ACHN (cell line): ENCODE measurements at regions not wholly inside any gene's neighbourhood (a gene's known extent, or its start where the extent isn't known, plus 50 kb on each side); places are given as distances from the start of the nearest gene placed in this dataset.

Experiments
- DNase-seq: peaks from one replicate; pipeline ENCODE4 v3.0.0-alpha.2; 2015
- in situ Hi-C: cut with HindIII; loops from 2 replicates; pipeline ENCODE4 v1.10.0; 2017; ENCODE audit warnings: low sequenced_read_pairs, low pct_ligation_motif_present, low pct_unique_long_range_greater_than_20kb

GRCh38 chr2:236951830-236952475, 133.7 kb upstream of the COPS8 start:
- no peak for DNase-seq
- in situ Hi-C loops = no loop called here

- in situ Hi-C loops = no loop called here
- no peak for DNase-seq
Measured at GRCh38 chr2:236954641-236955040, 131.0 kb upstream of the COPS8 start.

- in situ Hi-C loops = no loop called here
- DNase-seq = no peak
Measured at GRCh38 chr2:236955521-236956030, 130.1 kb upstream of the COPS8 start.

GRCh38 chr2:236956031-236956618, 129.6 kb upstream of the COPS8 start:
- DNase-seq = no peak
- in situ Hi-C loops = no loop called here

- no peak for DNase-seq
- in situ Hi-C loops = no loop called here
Measured at GRCh38 chr2:236956641-236957040, 129.0 kb upstream of the COPS8 start.

- DNase-seq = no peak
- in situ Hi-C loops = no loop called here
Measured at GRCh38 chr2:236959036-236959435, 126.7 kb upstream of the COPS8 start.

GRCh38 chr2:236959876-236960275, 125.8 kb upstream of the COPS8 start:
- no peak for DNase-seq
- in situ Hi-C loops = no loop called here

GRCh38 chr2:236960531-236960930, 125.2 kb upstream of the COPS8 start:
- no peak for DNase-seq
- in situ Hi-C loops = no loop called here

GRCh38 chr2:236962816-236963215, 122.9 kb upstream of the COPS8 start:
- no peak for DNase-seq
- in situ Hi-C loops = no loop called here

- no peak for DNase-seq
- in situ Hi-C loops = no loop called here
Measured at GRCh38 chr2:236963631-236964182, 122.0 kb upstream of the COPS8 start.

- no peak for DNase-seq
- in situ Hi-C loops = no loop called here
Measured at GRCh38 chr2:236964291-236964690, 121.4 kb upstream of the COPS8 start.

- in situ Hi-C loops = no loop called here
- DNase-seq = no peak
Measured at GRCh38 chr2:236965021-236965840, 120.5 kb upstream of the COPS8 start.

- in situ Hi-C loops = no loop called here
- no peak for DNase-seq
Measured at GRCh38 chr2:236965841-236966096, 119.9 kb upstream of the COPS8 start.

- DNase-seq = no peak
- in situ Hi-C loops = no loop called here
Measured at GRCh38 chr2:236967499-236967783, 118.2 kb upstream of the COPS8 start.

GRCh38 chr2:236968101-236968879, 117.4 kb upstream of the COPS8 start:
- no peak for DNase-seq
- in situ Hi-C loops = no loop called here

- in situ Hi-C loops = no loop called here
- no peak for DNase-seq
Measured at GRCh38 chr2:236968880-236969534, 116.7 kb upstream of the COPS8 start.

- in situ Hi-C loops = no loop called here
Measured at GRCh38 chr2:236969767-236970655, 115.7 kb upstream of the COPS8 start.

GRCh38 chr2:236970656-236971010, 115.1 kb upstream of the COPS8 start:
- no peak for DNase-seq
- in situ Hi-C loops = no loop called here

More at GRCh38 chr2:236969767-236970655, 115.7 kb upstream of the COPS8 start:
- no peak for DNase-seq
